NCI-H748 treated with DMSO at 0.1 percent for 48 hours (cell line): ENCODE measurements at regions not wholly inside any gene's neighbourhood (a gene's known extent, or its start where the extent isn't known, plus 50 kb on each side); places are given as distances from the start of the nearest gene placed in this dataset.

Source experiments
- DNase-seq: peaks from one replicate; lab custom pipeline; 2025; lab: John Stamatoyannopoulos, UW

GRCh38 chr16:79543219-79543618 is 57.3 kb downstream of the MAF start:
- no peak for DNase-seq

GRCh38 chr16:79542237-79542774 is 58.2 kb downstream of the MAF start:
- no peak for DNase-seq

GRCh38 chr16:79540825-79541595 is 59.5 kb downstream of the MAF start:
- no peak for DNase-seq

- no peak for DNase-seq
Measured at GRCh38 chr16:79537584-79537983, 63.0 kb downstream of the MAF start.

- DNase-seq, result no peak
Measured at GRCh38 chr16:79536958-79537357, 63.6 kb downstream of the MAF start.

GRCh38 chr16:79535130-79535529 is 65.4 kb downstream of the MAF start:
- DNase-seq, result no peak

GRCh38 chr16:79534143-79534542 is 66.4 kb downstream of the MAF start:
- DNase-seq, result no peak

- DNase-seq, result no peak
Measured at GRCh38 chr16:79533292-79533691, 67.2 kb downstream of the MAF start.

GRCh38 chr16:79532785-79533184 is 67.8 kb downstream of the MAF start:
- DNase-seq, result no peak

GRCh38 chr16:79532273-79532672 is 68.3 kb downstream of the MAF start:
- no peak for DNase-seq

- no peak for DNase-seq
Measured at GRCh38 chr16:79528338-79528737, 72.2 kb downstream of the MAF start.

GRCh38 chr16:79523971-79524370 is 76.6 kb downstream of the MAF start:
- no peak for DNase-seq

GRCh38 chr16:79519448-79519847 is 81.1 kb downstream of the MAF start:
- no peak for DNase-seq

- no peak for DNase-seq
Measured at GRCh38 chr16:79517156-79517555, 83.4 kb downstream of the MAF start.

- no peak for DNase-seq
Measured at GRCh38 chr16:79510879-79511278, 89.7 kb downstream of the MAF start.

GRCh38 chr16:79509906-79510305 is 90.6 kb downstream of the MAF start:
- DNase-seq, result no peak

- DNase-seq, result no peak
Measured at GRCh38 chr16:79509211-79509631, 91.3 kb downstream of the MAF start.

GRCh38 chr16:79508294-79508693 is 92.2 kb downstream of the MAF start:
- no peak for DNase-seq

GRCh38 chr16:79505344-79505743 is 95.2 kb downstream of the MAF start:
- DNase-seq, result no peak

GRCh38 chr16:79503511-79503910 is 97.0 kb downstream of the MAF start:
- no peak for DNase-seq

GRCh38 chr16:79501446-79501845 is 99.1 kb downstream of the MAF start:
- no peak for DNase-seq

GRCh38 chr16:79500866-79501265 is 99.7 kb downstream of the MAF start:
- DNase-seq, result no peak

- DNase-seq, result no peak
Measured at GRCh38 chr16:79500286-79500685, 100.3 kb downstream of the MAF start.

GRCh38 chr16:79498928-79499327 is 101.6 kb downstream of the MAF start:
- DNase-seq, result no peak
